GM19328 (cell line): ENCODE measurements at regions not wholly inside any gene's neighbourhood (a gene's known extent, or its start where the extent isn't known, plus 50 kb on each side); places are given as distances from the start of the nearest gene placed in this dataset.
"Not testable (repeated sequence)": the region's sequence is repeated elsewhere in the genome, so short reads cannot be mapped to it uniquely, and the experiment has no call there.

ENCODE experiments used
- ATAC-seq: cut with Tn5 transposase; IDR thresholded peaks from one replicate; pipeline ENCODE4 v1.9.1; 2021; ENCODE audit warnings: mild to moderate bottlenecking, moderate library complexity; ENCODE audit not compliant: unreplicated experiment

DNA sequence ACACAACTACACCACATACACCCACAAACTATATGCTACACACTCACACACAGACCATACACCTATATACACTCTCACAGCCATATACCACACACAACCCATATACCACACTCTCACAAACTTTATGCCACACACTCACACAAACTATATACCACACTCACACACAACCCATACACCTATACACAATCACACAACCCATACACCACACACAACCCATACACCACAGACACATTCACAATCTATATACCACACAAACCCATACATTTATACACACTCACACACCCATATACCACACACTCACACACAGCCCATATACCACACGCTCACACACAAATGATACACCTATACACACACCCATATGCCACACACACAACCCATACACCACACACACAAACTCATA lies 163.3 kb downstream of the TMEM121 start:
- ATAC-seq: no peak

DNA sequence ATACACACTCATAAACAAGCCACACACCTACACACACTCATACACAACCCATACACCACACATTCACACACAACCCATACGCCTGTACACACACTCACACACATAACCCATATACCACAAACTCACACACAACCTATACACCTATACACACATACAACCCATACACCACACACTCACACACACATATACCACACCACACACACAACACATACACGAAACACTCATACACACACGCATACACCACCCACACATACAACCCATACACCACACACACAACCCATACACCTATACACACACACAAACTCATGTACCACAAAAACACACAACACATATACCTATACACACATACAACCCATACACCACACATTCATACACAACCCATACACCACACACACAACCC lies 164.3 kb downstream of the TMEM121 start:
- ATAC-seq: no peak

DNA sequence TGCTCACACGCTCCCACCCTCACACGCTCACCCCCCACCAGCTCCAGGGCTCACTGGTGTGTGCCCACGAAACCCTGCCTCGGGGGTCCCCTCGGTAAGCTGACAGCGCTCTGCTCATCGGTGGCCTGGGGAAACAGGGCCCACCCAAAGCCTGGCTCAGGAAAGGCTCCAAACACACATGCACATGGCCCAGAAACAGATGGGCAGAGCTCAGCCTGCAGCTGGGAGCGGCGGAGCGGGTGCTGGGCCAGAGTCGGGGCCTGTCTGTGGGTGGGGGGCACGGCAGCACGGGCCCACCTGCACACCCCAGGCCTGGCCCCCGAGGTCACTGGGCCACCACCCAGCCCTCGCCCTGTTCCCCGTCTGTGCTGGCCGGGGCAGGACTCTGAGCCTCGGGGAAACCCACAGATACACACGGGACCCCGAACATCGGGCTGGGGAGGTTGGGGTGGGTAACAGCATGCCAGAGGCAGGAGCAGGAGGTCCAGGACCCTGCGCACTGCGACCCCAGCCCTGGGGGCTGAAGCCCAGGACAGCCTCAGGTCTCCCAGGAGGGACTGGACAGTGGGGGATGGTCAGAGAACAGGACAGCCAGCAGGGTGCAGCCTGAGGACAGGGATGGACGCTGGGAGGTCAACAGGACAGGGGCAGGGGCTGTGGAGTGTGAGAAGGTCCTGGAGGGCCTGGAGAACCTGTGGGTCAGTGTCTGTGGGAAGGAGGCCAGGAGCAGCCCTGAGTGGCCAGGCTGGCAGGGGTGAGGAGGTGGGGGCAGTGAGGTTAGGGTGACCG lies 165.1 kb downstream of the TMEM121 start:
- ATAC-seq: not testable (repeated sequence)

DNA sequence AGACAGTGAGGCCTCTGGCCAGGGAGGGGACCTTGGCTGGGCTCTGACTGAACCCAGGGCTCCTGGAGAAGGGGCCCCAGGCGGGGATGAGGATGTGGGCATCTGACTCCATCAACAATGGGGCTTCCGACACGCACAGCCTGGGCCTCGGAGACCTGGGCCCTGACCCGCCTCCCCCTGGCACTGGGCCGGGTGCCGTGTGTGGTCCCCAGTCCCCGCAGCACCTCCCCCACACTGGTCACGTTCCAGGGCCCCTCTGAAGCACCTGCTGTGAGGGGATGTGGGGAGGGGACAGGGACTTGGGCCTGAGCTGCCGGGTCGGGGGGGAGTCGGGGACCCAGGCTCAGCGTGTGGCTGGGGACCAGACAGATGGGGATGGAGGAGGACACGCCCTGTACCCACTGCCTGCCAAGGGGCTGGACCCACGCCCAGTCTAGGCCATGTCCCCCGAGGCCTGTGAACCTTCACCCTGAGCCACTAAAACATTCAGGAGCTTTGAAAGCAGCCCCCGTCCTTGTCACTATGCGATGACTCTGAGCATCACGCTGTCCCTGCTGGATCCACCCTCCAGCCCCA lies 165.8 kb downstream of the TMEM121 start:
- ATAC-seq: not testable (repeated sequence)

DNA sequence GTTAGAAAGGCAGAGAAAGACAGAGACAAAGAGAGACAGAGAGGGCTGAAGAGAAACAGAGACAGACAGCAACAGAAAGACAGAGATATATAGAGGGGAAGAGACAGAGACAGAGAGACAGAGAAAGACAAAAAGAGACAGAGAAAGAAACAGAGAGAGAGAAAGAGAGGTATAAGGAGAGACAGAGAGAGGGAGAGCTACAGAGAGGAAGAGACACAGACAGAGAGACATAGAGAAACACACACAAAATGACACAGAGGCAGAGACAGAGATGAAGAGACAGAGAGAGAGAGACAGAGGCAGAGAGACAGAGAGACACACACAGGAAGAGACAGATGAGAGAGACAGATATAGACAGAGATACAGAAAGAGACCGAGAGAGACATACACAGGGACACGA lies 168.6 kb downstream of the TMEM121 start:
- ATAC-seq: no peak

DNA sequence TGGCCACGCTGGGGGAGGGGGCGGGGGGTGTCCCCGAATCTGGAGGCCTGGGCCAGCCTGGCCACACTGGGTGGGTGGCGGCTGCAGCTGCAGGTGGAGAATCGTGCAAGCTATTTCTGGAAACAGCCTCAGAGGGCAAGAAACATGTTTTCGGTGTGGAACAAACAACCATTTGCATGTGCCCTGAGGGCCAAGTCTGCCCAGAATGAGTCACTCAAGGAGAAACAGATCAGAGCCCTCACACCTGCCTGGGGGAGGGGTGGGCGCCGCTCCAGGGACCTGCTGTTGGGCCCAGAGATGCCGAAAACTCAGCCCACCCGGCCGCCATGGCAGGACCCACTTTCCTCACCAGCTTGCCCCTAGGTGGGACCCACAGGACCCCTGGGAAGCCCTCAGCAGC lies 170.0 kb downstream of the TMEM121 start:
- ATAC-seq: peak; percentile 33

DNA sequence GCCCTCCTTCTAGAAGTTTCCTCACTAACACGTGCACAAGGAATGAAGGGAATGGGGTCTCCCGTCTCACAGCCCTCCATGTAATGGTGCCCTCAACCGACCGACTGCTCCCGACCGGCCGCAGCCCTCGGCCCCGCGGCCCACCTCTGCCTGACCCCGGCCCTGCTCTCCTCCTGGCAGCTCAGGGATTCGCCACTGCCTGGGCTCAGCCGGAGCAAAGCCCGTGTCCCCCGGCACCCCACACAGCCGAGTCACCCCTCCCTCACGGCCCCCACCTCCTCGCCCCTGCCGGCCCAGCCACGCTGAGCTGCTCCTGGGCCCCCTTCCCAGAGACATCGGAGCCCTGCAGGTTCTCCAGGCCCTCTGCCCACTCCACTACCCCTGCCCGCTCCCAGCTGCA lies 171.0 kb downstream of the TMEM121 start:
- ATAC-seq: not testable (repeated sequence)

DNA sequence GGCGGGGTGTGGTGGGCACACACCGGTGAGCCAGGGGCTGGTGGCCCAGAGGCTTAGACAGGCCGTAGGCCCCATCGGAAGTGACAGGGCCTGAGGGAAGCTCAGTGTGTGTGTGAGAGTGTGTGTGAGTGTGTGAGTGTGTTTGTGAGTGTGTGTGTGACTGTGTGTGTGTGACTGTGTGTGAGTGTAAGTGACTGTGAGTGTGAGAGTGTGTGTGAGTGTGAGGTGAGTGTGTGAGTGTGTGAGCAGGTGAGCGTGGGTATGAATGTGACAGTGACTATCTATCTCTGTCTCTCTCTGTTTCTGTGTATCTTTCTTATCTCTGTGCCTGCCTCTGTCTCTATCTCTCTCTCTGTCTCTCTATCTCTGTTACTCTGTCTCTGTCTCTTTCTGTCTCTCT lies 171.6 kb downstream of the TMEM121 start:
- not testable (repeated sequence) for ATAC-seq

DNA sequence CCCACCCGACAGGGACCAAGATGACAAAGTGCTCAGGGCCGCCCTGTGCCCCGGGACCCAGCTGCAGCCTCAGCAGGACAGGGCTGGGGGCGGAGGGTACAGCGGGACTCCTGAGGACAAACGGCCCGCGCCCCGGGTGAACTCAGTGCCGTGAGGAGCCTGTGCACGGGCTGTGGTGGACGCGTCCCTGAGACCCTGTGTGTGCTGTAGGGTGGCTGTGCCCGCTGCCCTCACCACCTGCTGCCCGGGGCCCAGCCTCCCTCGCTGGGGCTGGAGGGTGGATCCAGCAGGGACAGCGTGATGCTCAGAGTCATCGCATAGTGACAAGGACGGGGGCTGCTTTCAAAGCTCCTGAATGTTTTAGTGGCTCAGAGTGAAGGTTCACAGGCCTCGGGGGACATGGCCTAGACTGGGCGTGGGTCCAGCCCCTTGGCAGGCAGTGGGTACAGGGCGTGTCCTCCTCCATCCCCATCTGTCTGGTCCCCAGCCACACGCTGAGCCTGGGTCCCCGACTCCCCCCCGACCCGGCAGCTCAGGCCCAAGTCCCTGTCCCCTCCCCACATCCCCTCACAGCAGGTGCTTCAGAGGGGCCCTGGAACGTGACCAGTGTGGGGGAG lies 172.7 kb downstream of the TMEM121 start:
- not testable (repeated sequence) for ATAC-seq

DNA sequence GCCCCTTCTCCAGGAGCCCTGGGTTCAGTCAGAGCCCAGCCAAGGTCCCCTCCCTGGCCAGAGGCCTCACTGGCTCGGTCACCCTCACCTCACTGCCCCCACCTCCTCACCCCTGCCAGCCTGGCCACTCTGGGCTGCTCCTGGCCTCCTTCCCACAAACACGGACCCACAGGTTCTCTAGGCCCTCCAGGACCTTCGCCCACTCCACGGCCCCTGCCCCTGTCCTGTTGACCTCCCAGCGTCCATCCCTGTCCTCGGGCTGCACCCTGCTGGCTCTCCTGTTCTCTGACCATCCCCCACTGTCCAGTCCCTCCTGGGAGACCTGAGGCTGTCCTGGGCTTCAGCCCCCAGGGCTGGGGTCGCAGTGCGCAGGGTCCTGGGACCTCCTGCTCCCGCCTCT lies 173.3 kb downstream of the TMEM121 start:
- not testable (repeated sequence) for ATAC-seq

DNA sequence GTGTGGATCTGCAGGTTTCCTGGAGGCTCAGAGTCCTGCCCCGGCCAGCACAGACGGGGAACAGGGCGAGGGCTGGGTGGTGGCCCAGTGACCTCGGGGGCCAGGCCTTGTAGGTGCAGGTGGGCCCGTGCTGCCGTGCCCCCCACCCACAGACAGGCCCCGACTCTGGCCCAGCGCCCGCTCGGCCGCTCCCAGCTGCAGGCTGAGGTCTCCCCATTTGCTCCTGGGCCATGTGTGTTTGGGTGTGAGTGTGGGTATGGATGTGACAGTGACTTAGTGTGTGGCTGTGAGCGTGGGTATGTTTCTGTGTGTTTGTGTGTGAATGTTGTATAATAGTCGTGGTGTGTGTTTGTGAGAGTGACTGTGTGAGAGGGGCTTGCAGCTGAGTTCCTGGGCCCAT lies 173.8 kb downstream of the TMEM121 start:
- ATAC-seq: not testable (repeated sequence)

DNA sequence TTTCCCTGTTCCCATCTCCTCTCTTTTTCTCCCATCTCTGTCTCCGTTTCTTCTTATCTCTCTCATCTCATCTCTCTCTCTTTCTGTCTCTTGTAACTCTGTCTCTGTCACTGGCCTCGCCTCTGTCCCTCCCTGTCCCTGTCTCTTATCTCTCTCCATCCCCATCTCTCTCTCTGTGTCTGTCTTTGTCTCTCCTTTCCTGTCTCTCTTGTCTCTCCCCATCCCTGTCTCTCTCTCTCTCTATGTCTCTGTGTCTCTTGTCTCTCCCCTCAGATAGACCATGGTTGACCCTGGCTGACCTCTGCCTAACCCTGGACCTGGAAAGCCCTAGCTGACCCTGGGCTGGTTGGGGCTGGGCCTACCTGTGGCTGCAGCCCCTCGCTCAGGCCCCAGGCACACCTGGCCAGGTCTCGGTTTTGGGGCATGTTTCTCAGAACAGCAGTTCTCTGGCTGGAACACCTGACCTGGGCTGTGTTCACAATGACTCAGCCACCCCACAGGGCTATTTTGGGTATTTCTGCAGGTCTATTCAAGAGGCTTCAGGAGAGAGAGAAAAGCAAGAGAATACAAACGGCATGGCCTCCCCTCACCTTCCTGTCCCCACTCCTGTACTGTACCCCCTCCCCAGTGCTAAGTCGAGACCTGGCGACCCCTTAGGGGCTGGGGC lies 174.4 kb downstream of the TMEM121 start:
- ATAC-seq: no peak

DNA sequence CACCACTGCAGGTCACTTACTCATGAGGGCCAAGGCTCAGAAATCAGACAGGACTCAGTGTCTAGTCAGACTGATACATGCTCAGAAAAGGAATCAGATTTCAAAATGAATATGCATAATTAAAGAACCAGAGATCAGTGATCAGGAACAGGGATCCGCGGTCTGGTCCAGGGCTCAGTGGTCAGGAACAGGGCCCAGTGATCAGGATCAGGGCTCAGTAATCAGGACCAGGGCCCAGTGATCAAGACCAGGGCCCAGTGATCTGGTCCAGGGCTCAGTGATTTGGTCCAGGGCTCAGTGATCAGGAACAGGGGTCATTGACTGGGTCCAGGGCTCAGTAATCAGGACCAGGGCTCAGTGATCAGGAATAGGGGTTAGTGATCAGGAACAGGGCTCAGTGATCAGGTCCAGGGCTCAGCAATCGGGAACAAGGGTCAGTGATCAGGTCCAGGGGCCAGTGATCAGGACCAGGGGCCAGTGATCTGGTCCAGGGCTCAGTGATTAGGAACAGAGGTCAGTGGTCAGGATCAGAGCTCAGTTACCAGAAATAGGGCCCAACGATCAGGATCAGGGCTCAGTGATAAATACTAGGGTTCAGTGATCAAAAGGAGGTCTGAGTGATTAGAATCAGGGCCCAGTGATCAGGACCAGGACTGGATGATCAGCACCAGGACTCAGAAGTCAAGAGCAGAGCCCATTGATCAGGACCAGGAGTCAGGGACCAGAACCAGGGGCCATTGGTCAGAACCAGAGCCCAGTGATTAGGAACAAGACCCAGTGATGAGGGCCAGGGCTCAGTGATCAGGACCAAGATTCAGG lies 175.3 kb downstream of the TMEM121 start:
- ATAC-seq: no peak

DNA sequence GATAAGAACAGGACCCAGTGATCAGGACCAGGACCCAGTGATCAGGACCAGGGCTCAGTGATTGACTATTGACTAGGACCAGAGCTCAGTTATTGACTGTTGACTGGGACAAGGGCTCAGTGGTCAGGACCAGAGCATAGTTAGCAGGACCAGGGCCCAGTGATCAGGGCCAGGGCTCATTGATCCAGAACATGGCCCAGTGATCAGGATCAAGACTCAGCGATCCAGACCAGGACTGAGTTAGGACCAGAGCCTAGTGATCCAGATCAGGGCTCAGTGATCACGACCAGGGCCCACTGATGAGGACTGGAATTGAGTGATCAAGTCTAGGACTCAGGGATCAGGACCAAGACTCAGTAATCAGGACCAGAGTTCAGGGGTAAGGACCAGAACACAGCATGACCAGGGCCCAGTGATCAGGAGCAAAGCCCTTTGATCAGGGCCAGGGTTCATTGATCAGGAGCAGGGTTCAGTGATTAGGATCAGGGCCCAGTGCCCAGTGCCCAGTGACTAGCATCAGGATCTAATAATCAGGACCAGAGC lies 176.0 kb downstream of the TMEM121 start:
- no peak for ATAC-seq

DNA sequence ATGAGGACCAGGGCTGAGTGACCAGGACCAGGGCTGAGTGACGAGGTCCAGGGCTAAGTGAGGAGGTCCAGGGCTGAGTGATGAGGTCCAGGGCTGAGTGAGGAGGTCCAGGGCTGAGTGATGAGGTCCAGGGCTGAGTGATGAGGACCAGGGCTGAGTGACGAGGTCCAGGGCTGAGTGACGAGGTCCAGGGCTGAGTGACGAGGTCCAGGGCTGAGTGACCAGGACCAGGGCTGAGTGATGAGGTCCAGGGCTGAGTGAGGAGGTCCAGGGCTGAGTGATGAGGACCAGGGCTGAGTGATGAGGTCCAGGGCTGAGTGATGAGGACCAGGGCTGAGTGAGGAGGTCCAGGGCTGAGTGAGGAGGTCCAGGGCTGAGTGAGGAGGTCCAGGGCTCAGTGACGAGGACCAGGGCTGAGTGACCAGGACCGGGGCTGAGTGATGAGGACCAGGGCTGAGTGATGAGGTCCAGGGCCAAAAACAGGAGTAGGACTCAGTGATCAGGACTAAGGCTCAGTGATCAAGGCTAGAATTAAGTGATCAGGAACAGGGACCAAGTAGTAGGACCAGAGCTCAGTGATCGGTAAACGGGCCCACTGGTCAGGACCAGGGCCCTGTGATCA lies 176.8 kb downstream of the TMEM121 start:
- ATAC-seq: not testable (repeated sequence)

DNA sequence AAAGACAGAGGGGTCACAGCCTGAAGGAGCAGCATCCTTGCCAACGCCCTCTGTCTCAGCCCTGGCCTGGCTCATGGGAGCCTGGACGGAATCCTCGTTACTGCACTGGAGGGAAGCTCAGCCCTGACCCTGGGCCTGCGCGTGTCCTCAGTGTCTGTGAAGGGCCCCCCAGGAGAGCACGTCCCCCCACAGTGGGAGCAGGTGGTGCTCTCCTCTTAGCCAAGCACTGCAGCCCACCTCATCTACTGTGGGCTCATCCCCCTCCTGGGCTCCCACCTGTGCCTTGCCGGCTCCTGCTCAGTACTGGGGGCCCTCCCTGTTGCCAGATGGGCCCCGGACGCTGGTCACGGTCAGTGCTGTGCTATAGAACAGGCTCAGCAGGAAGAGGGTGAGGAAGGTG lies 177.7 kb downstream of the TMEM121 start:
- ATAC-seq: not testable (repeated sequence)

DNA sequence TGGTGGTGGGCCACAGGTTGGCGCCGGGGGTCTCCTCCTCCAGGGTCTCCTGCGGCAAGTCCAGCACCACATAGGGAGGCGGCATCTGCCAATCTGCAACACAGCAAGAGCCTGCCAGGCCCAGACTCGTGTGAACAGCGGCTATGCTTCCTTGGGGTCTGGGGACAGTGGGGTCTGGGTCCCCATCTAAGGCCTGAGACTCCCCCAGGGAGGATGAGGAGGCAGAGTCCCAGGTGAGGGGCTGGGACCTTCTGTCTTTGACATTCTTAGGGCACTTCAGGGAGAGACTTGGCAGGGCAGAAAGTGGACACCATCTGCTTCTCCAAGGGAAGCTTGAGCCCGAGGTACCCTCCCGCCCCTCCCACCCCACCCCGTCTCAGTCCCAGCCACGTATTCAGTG lies 178.1 kb downstream of the TMEM121 start:
- ATAC-seq: not testable (repeated sequence)

DNA sequence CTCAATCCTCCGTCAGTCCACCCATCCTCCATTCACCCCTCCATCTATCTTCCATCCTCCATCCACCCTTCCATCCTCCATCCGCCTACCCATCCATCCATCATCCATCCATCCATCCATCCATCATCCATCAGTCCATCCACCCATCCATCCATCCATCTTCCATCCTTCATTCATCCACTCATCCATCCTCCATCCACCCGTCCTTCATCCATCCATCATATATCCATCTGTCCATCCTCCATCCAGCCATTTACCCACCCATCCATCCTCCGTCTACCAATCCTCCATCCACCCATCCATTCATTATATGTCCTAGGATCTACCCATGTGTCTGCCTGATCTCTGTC lies 179.1 kb downstream of the TMEM121 start:
- not testable (repeated sequence) for ATAC-seq

DNA sequence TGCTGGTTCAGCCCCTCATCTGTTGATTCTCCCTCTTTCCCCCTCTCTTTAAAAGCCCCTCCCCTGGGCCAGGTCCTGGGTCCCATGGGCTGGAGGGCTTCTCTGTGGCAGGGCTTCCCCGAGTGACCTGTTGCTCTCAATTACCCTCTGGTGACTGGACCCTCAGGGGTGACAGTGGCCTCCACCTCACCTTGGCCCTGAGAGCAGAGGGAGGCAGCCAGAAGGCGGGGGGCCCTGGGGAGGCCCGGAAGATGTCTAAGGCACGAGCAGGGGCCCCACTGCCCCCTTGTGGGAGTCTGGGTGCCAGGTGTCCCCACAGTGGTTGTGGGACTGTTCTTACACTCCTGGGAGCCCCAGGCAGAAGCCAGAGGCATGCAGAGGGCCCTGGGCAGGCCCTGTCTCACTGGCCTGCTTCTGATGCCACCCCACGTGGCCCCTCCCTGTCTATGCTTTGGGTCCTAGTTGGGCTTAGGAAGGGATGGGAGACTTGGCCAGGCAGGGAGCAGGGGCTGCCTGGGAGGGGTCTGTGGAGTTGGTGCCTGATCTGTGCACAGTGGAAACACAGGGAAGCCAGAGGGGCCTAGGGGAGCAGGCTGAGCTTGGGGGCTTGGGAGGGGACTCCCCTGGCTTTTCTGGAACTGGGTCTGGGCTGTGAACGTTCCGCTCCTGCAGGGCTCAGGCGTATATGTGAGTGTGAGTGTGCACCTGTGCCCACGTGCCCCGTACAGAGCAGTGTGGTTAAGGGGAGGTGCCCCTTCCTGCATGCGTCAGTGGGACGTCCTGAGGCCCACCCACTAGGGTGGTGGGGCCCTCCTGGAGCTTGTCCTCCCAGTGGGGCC lies 179.7 kb downstream of the TMEM121 start:
- not testable (repeated sequence) for ATAC-seq
